GM23338 (cell line): ENCODE measurements at regions not wholly inside any gene's neighbourhood (a gene's known extent, or its start where the extent isn't known, plus 50 kb on each side); places are given as distances from the start of the nearest gene placed in this dataset.

Experiments
- ATAC-seq: fragments of 200-7000 bp; cut with Tn5 transposase; 3 replicates; pipeline ENCODE4 v1.9.1; 2020
- DNase-seq: peaks from one replicate; pipeline ENCODE4 v3.0.0-alpha.2; 2015; ENCODE audit warnings: low spot score
- H2AFZ ChIP-seq: fragments of 200-600 bp; sonication (generic); 2 replicates; pipeline ENCODE4 v1.8.0; 2016; ENCODE audit warnings: antibody characterized with exemption, mild to moderate bottlenecking, moderate library complexity
- H3F3A ChIP-seq: fragments of 200-600 bp; sonication (generic); replicated peaks from 2 replicates; pipeline ENCODE4 v1.8.0; 2017; ENCODE audit warnings: antibody characterized with exemption, mixed run types, low read depth
- H3K27ac ChIP-seq: fragments of 200-600 bp; sonication (generic); 2 replicates; pipeline ENCODE4 v1.6.1; 2016; ENCODE audit warnings: low read depth
- H3K27me3 ChIP-seq: fragments of 200-600 bp; sonication (generic); 2 replicates; pipeline ENCODE4 v1.8.0; 2016; ENCODE audit warnings: mild to moderate bottlenecking, mixed run types, moderate library complexity; ENCODE audit not compliant: insufficient read depth
- H3K36me3 ChIP-seq: fragments of 200-600 bp; sonication (generic); 2 replicates; pipeline ENCODE4 v1.8.0; 2016; ENCODE audit warnings: mild to moderate bottlenecking; ENCODE audit not compliant: insufficient read depth
- H3K4me1 ChIP-seq: fragments of 200-600 bp; sonication (generic); 2 replicates; pipeline ENCODE4 v1.8.0; 2016; ENCODE audit warnings: mild to moderate bottlenecking, moderate library complexity; ENCODE audit not compliant: insufficient read depth
- H3K4me2 ChIP-seq: fragments of 200-600 bp; sonication (generic); 2 replicates; pipeline ENCODE4 v1.7.1; 2017; ENCODE audit warnings: mixed run types
- H3K4me3 ChIP-seq: fragments of 200-600 bp; sonication (generic); 2 replicates; pipeline ENCODE4 v1.6.1; 2016; ENCODE audit warnings: mixed run types
- H3K79me2 ChIP-seq: fragments of 200-600 bp; sonication (generic); replicated peaks from 2 replicates; pipeline ENCODE4 v1.8.0; 2017; ENCODE audit warnings: mild to moderate bottlenecking; ENCODE audit not compliant: insufficient read depth
- H3K9me2 ChIP-seq: fragments of 200-600 bp; sonication (generic); 2 replicates; pipeline ENCODE4 v1.8.0; 2017; ENCODE audit not compliant: insufficient read depth
- H4K20me1 ChIP-seq: fragments of 200-600 bp; sonication (generic); replicated peaks from 2 replicates; pipeline ENCODE4 v1.8.0; 2017; ENCODE audit warnings: mild to moderate bottlenecking; ENCODE audit not compliant: insufficient read depth
- H3K27ac Mint-ChIP-seq: 2 replicates; pipeline ENCODE4 v1.8.0; 2020; ENCODE audit warnings: inconsistent platforms, mild to moderate bottlenecking, moderate library complexity, mixed read lengths
- H3K27me3 Mint-ChIP-seq: 3 replicates; pipeline ENCODE4 v1.8.0; 2022; ENCODE audit warnings: low read depth, mild to moderate bottlenecking, moderate library complexity, mixed read lengths, inconsistent platforms; ENCODE audit not compliant: insufficient read depth, poor library complexity
- H3K36me3 Mint-ChIP-seq: 3 replicates; pipeline ENCODE4 v1.8.0; 2021; ENCODE audit warnings: low read depth, mild to moderate bottlenecking, inconsistent platforms, moderate library complexity, mixed read lengths
- H3K4me1 Mint-ChIP-seq: 3 replicates; pipeline ENCODE4 v1.8.0; 2020; ENCODE audit warnings: mild to moderate bottlenecking, inconsistent platforms, mixed read lengths
- H3K4me3 Mint-ChIP-seq: 3 replicates; pipeline ENCODE4 v1.8.0; 2021; ENCODE audit warnings: moderate library complexity, mild to moderate bottlenecking, inconsistent platforms, mixed read lengths
- H3K9me3 Mint-ChIP-seq: 3 replicates; pipeline ENCODE4 v1.8.0; 2020; ENCODE audit warnings: moderate library complexity, mild to moderate bottlenecking, inconsistent platforms, mixed read lengths
- CREB1 ChIP-seq: fragments of 250-450 bp; sonication (Bioruptor Pico); IDR thresholded peaks from 2 replicates; pipeline ENCODE4 v1.5.0; 2020; ENCODE audit warnings: low read depth, mild to moderate bottlenecking, moderate library complexity
- EZH2 ChIP-seq: fragments of 200-600 bp; sonication (generic); IDR thresholded peaks from one replicate; pipeline ENCODE4 v1.8.0; 2017; ENCODE audit warnings: antibody characterized with exemption, mild to moderate bottlenecking, low read depth; ENCODE audit not compliant: unreplicated experiment
- EZH2phosphoT487 ChIP-seq: fragments of 200-600 bp; sonication (generic); IDR thresholded peaks from one replicate; pipeline ENCODE4 v1.8.1; 2018; ENCODE audit warnings: antibody characterized with exemption; ENCODE audit not compliant: unreplicated experiment
- JUNB ChIP-seq: IDR thresholded peaks from one replicate; pipeline ENCODE4 v1.6.1; 2016; ENCODE audit warnings: antibody characterized with exemption; ENCODE audit not compliant: unreplicated experiment
- NANOG ChIP-seq: IDR thresholded peaks from 2 replicates; pipeline ENCODE4 v1.6.1; 2016; ENCODE audit warnings: antibody characterized with exemption, borderline replicate concordance
- POLR2AphosphoS5 ChIP-seq: IDR thresholded peaks from 2 replicates; pipeline ENCODE4 v1.6.1; 2016; ENCODE audit warnings: antibody characterized with exemption, low read depth
- STAT1 ChIP-seq: IDR thresholded peaks from one replicate; pipeline ENCODE4 v1.6.1; 2016; ENCODE audit warnings: antibody characterized with exemption; ENCODE audit not compliant: unreplicated experiment
- ZNF114 ChIP-seq: fragments of 250-450 bp; sonication (Bioruptor Pico); IDR thresholded peaks from 2 replicates; pipeline ENCODE4 v1.5.0; 2020; ENCODE audit warnings: mild to moderate bottlenecking, moderate library complexity
- ZNF331 ChIP-seq: fragments of 250-450 bp; sonication (Bioruptor Pico); IDR thresholded peaks from 2 replicates; pipeline ENCODE4 v1.5.0; 2020; ENCODE audit warnings: low read depth, mild to moderate bottlenecking, moderate library complexity
- TF ChIP-seq, protein P1 (sequence below): fragments of 250-450 bp; sonication (Bioruptor Pico); IDR thresholded peaks from 2 replicates; pipeline ENCODE4 v1.5.0; 2020; ENCODE audit warnings: mild to moderate bottlenecking, moderate library complexity
- TF ChIP-seq, protein P2 (sequence below): IDR thresholded peaks from 2 replicates; pipeline ENCODE4 v1.6.1; 2016; ENCODE audit warnings: antibody characterized with exemption
- TF ChIP-seq, protein P3 (sequence below), 2 experiments: fragments of 200-600 bp in 1 of 2; sonication (generic) in 1 of 2; conservative IDR thresholded peaks; 2 replicates each; pipeline versions ENCODE4 v1.5.1 to v1.6.1; 2016 to 2017; ENCODE audit warnings: antibody characterized with exemption in 2 of 2, low read depth in 2 of 2, mild to moderate bottlenecking in 2 of 2, moderate library complexity in 1 of 2
- TF ChIP-seq, protein P4 (sequence below): IDR thresholded peaks from one replicate; pipeline ENCODE4 v1.6.1; 2018; ENCODE audit warnings: antibody characterized with exemption; ENCODE audit not compliant: unreplicated experiment

DNA sequence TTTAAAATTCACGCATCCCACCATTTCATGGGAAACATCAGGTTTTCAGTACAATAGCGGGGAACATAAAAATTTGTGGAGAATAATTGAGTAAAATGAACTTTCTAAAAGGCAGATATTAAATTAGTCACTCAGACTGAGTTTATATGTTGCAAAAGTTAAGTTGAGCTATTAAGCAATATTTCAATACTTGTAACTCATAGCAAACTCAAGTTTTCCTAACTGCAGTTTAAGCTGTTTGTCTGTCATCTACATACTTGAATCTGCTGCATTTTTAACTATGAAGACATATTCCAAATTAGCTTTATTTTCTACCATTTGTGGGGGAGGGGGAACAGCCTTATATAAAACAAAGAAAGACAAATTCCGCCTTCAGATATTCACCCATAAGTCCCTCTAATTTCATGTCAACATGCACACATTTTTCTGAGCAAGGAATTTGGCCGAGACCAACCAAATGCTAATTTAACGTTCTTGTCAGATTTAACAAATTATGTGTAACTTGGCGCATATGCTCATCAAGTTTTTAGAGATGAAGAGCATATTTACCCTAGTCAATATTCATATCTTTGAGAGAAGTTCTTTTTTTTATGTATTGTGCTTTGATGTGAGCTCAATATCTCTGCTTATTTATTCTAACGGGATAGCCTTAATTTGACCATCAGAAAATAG is 462.9 kb downstream of the TXNL1 start:
- H3K27ac Mint-ChIP-seq = no peak overlapping the region
- H3K36me3 ChIP-seq = no peaks in the 10 kb centered on the region
- peaks cover 9% of the 10 kb centered on the region; the same call in 1 of the 2 replicates for H3K4me1 ChIP-seq
- no peaks in the 10 kb centered on the region for H3F3A ChIP-seq
- peaks cover 5% of the 10 kb centered on the region; the same call in 1 of the 2 replicates for H3K9me2 ChIP-seq
- no peak overlapping the region for H3K27ac ChIP-seq
- H3K4me3 ChIP-seq = no peak overlapping the region
- no peak overlapping the region for H3K4me3 Mint-ChIP-seq
- peaks cover 12% of the 10 kb centered on the region for H3K4me1 Mint-ChIP-seq
- peaks cover 2% of the 10 kb centered on the region for H3K27me3 Mint-ChIP-seq
- H3K79me2 ChIP-seq = no peaks in the 10 kb centered on the region
- H3K4me2 ChIP-seq = no peak overlapping the region
- H3K9me3 Mint-ChIP-seq = no peaks in the 10 kb centered on the region
- H3K36me3 Mint-ChIP-seq = no peaks in the 10 kb centered on the region
- no peak overlapping the region for H2AFZ ChIP-seq
- DNase-seq = no peak
- no peak for TF ChIP-seq ZNF331
- TF ChIP-seq, protein P1, sequence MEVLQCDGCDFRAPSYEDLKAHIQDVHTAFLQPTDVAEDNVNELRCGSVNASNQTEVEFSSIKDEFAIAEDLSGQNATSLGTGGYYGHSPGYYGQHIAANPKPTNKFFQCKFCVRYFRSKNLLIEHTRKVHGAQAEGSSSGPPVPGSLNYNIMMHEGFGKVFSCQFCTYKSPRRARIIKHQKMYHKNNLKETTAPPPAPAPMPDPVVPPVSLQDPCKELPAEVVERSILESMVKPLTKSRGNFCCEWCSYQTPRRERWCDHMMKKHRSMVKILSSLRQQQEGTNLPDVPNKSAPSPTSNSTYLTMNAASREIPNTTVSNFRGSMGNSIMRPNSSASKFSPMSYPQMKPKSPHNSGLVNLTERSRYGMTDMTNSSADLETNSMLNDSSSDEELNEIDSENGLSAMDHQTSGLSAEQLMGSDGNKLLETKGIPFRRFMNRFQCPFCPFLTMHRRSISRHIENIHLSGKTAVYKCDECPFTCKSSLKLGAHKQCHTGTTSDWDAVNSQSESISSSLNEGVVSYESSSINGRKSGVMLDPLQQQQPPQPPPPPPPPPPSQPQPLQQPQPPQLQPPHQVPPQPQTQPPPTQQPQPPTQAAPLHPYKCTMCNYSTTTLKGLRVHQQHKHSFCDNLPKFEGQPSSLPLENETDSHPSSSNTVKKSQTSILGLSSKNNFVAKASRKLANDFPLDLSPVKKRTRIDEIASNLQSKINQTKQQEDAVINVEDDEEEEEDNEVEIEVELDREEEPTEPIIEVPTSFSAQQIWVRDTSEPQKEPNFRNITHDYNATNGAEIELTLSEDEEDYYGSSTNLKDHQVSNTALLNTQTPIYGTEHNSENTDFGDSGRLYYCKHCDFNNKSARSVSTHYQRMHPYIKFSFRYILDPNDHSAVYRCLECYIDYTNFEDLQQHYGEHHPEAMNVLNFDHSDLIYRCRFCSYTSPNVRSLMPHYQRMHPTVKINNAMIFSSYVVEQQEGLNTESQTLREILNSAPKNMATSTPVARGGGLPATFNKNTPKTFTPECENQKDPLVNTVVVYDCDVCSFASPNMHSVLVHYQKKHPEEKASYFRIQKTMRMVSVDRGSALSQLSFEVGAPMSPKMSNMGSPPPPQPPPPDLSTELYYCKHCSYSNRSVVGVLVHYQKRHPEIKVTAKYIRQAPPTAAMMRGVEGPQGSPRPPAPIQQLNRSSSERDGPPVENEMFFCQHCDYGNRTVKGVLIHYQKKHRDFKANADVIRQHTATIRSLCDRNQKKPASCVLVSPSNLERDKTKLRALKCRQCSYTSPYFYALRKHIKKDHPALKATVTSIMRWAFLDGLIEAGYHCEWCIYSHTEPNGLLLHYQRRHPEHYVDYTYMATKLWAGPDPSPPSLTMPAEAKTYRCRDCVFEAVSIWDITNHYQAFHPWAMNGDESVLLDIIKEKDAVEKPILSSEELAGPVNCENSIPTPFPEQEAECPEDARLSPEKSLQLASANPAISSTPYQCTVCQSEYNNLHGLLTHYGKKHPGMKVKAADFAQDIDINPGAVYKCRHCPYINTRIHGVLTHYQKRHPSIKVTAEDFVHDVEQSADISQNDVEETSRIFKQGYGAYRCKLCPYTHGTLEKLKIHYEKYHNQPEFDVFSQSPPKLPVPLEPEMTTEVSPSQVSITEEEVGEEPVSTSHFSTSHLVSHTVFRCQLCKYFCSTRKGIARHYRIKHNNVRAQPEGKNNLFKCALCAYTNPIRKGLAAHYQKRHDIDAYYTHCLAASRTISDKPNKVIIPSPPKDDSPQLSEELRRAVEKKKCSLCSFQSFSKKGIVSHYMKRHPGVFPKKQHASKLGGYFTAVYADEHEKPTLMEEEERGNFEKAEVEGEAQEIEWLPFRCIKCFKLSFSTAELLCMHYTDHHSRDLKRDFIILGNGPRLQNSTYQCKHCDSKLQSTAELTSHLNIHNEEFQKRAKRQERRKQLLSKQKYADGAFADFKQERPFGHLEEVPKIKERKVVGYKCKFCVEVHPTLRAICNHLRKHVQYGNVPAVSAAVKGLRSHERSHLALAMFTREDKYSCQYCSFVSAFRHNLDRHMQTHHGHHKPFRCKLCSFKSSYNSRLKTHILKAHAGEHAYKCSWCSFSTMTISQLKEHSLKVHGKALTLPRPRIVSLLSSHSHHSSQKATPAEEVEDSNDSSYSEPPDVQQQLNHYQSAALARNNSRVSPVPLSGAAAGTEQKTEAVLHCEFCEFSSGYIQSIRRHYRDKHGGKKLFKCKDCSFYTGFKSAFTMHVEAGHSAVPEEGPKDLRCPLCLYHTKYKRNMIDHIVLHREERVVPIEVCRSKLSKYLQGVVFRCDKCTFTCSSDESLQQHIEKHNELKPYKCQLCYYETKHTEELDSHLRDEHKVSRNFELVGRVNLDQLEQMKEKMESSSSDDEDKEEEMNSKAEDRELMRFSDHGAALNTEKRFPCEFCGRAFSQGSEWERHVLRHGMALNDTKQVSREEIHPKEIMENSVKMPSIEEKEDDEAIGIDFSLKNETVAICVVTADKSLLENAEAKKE (CRISPR knock-in tag) = no peak
- no peak for TF ChIP-seq NANOG
- TF ChIP-seq STAT1 = no peak
- no peak for TF ChIP-seq POLR2AphosphoS5
- TF ChIP-seq EZH2phosphoT487 = no peak
- no peak for TF ChIP-seq JUNB
- TF ChIP-seq, protein P2, sequence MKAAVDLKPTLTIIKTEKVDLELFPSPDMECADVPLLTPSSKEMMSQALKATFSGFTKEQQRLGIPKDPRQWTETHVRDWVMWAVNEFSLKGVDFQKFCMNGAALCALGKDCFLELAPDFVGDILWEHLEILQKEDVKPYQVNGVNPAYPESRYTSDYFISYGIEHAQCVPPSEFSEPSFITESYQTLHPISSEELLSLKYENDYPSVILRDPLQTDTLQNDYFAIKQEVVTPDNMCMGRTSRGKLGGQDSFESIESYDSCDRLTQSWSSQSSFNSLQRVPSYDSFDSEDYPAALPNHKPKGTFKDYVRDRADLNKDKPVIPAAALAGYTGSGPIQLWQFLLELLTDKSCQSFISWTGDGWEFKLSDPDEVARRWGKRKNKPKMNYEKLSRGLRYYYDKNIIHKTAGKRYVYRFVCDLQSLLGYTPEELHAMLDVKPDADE = no peak
- TF ChIP-seq, protein P3, sequence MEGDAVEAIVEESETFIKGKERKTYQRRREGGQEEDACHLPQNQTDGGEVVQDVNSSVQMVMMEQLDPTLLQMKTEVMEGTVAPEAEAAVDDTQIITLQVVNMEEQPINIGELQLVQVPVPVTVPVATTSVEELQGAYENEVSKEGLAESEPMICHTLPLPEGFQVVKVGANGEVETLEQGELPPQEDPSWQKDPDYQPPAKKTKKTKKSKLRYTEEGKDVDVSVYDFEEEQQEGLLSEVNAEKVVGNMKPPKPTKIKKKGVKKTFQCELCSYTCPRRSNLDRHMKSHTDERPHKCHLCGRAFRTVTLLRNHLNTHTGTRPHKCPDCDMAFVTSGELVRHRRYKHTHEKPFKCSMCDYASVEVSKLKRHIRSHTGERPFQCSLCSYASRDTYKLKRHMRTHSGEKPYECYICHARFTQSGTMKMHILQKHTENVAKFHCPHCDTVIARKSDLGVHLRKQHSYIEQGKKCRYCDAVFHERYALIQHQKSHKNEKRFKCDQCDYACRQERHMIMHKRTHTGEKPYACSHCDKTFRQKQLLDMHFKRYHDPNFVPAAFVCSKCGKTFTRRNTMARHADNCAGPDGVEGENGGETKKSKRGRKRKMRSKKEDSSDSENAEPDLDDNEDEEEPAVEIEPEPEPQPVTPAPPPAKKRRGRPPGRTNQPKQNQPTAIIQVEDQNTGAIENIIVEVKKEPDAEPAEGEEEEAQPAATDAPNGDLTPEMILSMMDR (conservative IDR thresholded peaks at IDR 0.05; ENCODE audit: low read depth in 2 of 2) = no peak
- TF ChIP-seq, protein P4, sequence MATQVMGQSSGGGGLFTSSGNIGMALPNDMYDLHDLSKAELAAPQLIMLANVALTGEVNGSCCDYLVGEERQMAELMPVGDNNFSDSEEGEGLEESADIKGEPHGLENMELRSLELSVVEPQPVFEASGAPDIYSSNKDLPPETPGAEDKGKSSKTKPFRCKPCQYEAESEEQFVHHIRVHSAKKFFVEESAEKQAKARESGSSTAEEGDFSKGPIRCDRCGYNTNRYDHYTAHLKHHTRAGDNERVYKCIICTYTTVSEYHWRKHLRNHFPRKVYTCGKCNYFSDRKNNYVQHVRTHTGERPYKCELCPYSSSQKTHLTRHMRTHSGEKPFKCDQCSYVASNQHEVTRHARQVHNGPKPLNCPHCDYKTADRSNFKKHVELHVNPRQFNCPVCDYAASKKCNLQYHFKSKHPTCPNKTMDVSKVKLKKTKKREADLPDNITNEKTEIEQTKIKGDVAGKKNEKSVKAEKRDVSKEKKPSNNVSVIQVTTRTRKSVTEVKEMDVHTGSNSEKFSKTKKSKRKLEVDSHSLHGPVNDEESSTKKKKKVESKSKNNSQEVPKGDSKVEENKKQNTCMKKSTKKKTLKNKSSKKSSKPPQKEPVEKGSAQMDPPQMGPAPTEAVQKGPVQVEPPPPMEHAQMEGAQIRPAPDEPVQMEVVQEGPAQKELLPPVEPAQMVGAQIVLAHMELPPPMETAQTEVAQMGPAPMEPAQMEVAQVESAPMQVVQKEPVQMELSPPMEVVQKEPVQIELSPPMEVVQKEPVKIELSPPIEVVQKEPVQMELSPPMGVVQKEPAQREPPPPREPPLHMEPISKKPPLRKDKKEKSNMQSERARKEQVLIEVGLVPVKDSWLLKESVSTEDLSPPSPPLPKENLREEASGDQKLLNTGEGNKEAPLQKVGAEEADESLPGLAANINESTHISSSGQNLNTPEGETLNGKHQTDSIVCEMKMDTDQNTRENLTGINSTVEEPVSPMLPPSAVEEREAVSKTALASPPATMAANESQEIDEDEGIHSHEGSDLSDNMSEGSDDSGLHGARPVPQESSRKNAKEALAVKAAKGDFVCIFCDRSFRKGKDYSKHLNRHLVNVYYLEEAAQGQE = no peak
- no peak for TF ChIP-seq CREB1
- no peak for TF ChIP-seq ZNF114 (CRISPR knock-in tag)
- TF ChIP-seq EZH2 = no peak
- H4K20me1 ChIP-seq = no peaks in the 10 kb centered on the region
- H3K27me3 ChIP-seq = no peaks in the 10 kb centered on the region
- ATAC-seq = no peak
